Panc1 (cell line): ENCODE measurements at regions not wholly inside any gene's neighbourhood (a gene's known extent, or its start where the extent isn't known, plus 50 kb on each side); places are given as distances from the start of the nearest gene placed in this dataset.

Experiments
- ATAC-seq: fragments of 200-7000 bp; cut with Tn5 transposase; 2 replicates; pipeline ENCODE4 v1.9.1; 2020; ENCODE audit warnings: mild to moderate bottlenecking, moderate library complexity
- BruUV-seq: library from RNA; stranded (reverse); fragments of 400-500 nt; replicated peaks from 2 replicates; lab custom pipeline; 2021; lab: Mats Ljungman, UMichigan
- CTCF ChIA-PET: fragments of 300-600 bp; sonication (Branson Sonifier 250); formaldehyde crosslinking; loops from one replicate; lab custom pipeline; 2022; ENCODE audit warnings: antibody characterized with exemption; lab: Charles Lee
- POLR2A ChIA-PET: fragments of 300-600 bp; sonication (Branson Sonifier 250); formaldehyde crosslinking; loops from one replicate; lab custom pipeline; 2022; ENCODE audit warnings: antibody characterized with exemption; lab: Charles Lee
- DNase-seq: peaks from one replicate; pipeline ENCODE4 v3.0.0-alpha.2; 2010; ENCODE audit warnings: low read depth, low spot score
- H3K27ac ChIP-seq: 2 replicates; pipeline ENCODE4 v1.5.1; 2011; ENCODE audit warnings: mild to moderate bottlenecking, low read length, inconsistent platforms
- H3K27me3 ChIP-seq: fragments of 200-500 bp; sonication (Bioruptor generic); 2 replicates; pipeline ENCODE4 v1.6.0; 2014; ENCODE audit warnings: low read length, inconsistent platforms; ENCODE audit not compliant: control insufficient read depth, insufficient read depth
- H3K36me3 ChIP-seq: fragments of 200-500 bp; sonication (Bioruptor generic); 2 replicates; pipeline ENCODE4 v1.5.1; 2014; ENCODE audit warnings: inconsistent platforms, mild to moderate bottlenecking, low read length, moderate library complexity; ENCODE audit not compliant: control insufficient read depth, insufficient read depth
- H3K4me1 ChIP-seq: 2 replicates; pipeline ENCODE4 v1.5.1; 2011; ENCODE audit warnings: inconsistent platforms, mild to moderate bottlenecking, low read length, moderate library complexity; ENCODE audit not compliant: control insufficient read depth, insufficient read depth
- H3K4me3 ChIP-seq, 2 experiments: 2 replicates each; pipeline ENCODE4 v1.5.1; 2011 to 2012; ENCODE audit warnings: low read depth in 2 of 2, low read length in 2 of 2, mild to moderate bottlenecking in 2 of 2, inconsistent platforms in 1 of 2, moderate library complexity in 1 of 2
- H3K9me3 ChIP-seq: fragments of 200-500 bp; sonication (Bioruptor generic); 2 replicates; pipeline ENCODE4 v1.5.1; 2014; ENCODE audit warnings: low read depth, mild to moderate bottlenecking, inconsistent platforms, low read length, moderate library complexity; ENCODE audit not compliant: control insufficient read depth, insufficient read depth
- CTCF ChIP-seq: fragments of 450-650 bp; IDR thresholded peaks from 2 replicates; pipeline ENCODE4 v1.5.1; 2017; ENCODE audit warnings: mild to moderate bottlenecking
- POLR2AphosphoS5 ChIP-seq: IDR thresholded peaks from 2 replicates; pipeline ENCODE4 v1.6.1; 2012; ENCODE audit warnings: mild to moderate bottlenecking, low read depth, low read length, moderate library complexity
- SIN3A ChIP-seq: IDR thresholded peaks from 2 replicates; pipeline ENCODE4 v1.6.1; 2012; ENCODE audit warnings: low read depth, mild to moderate bottlenecking, low read length, moderate library complexity, borderline replicate concordance; ENCODE audit not compliant: insufficient read depth
- TCF7L2 ChIP-seq: IDR thresholded peaks from 2 replicates; pipeline ENCODE4 v1.6.1; 2011; ENCODE audit warnings: mild to moderate bottlenecking, low read depth, low read length, inconsistent platforms
- in situ Hi-C: cut with HindIII; loops from 2 replicates; pipeline ENCODE4 v1.10.0; 2016; ENCODE audit warnings: low sequenced_read_pairs, low pct_unique_long_range_greater_than_20kb
- intact Hi-C: fragments of 100-400 bp; cut with micrococcal nuclease; formaldehyde crosslinking; loops from one replicate; pipeline ENCODE4 v1.10.0; 2022; ENCODE audit not compliant: unreplicated experiment
- TF ChIP-seq, protein P1 (sequence below), 2 experiments: IDR thresholded peaks; 2 replicates each; pipeline ENCODE4 v1.6.1; 2011 to 2012; ENCODE audit warnings: low read depth in 2 of 2, control low read depth in 1 of 2, low read length in 1 of 2, mild to moderate bottlenecking in 1 of 2, moderate library complexity in 1 of 2; ENCODE audit not compliant: insufficient read depth in 1 of 2

DNA sequence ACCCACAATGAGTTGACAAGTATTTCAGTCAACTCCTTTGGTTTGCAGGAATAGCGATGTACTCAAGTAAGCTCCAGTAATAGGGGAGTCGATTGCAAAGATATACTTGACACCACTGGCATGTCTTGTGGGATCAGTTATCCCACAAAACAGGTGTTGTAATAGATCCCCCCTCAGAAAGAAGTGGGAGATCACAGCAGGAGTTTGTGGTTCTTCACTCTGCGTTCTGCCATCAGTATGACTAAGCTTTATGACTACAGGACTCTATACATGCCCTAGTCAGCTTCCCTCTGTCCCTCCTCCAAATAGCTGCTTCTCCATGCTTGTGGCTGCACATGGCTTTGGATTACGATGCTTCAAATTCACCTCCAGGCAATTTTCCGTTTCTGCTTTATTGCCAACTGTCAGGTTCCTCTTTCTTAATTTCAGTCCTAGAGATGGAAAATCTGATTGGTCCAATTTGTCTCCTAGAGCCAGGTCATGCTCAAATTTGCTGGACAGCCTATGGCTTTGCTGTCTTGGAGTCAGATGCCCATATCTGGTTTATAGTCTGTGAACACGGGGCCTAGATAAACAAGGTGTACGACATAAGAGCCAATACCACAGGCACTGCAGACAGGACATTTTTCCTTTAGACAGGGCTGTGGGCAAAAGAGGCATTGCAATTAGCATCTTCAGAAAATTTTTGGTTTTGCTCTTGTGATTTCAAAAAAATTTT is 221.7 kb downstream of the PAX3 start:
- intact Hi-C loops (no loop called here), in situ Hi-C loops (no loop called here)
- POLR2A ChIA-PET, result no interaction called here
- CTCF ChIA-PET, result no interaction called here
- Histone ChIP-seq H3K27me3 (no peaks in the 10 kb centered on the region), H3K36me3 (no peaks in the 10 kb centered on the region), H3K4me3 (no peak overlapping the region), H3K4me1 (no peaks in the 10 kb centered on the region), H3K9me3 (no peaks in the 10 kb centered on the region), H3K27ac (no peak overlapping the region)
- TF ChIP-seq, protein P1, sequence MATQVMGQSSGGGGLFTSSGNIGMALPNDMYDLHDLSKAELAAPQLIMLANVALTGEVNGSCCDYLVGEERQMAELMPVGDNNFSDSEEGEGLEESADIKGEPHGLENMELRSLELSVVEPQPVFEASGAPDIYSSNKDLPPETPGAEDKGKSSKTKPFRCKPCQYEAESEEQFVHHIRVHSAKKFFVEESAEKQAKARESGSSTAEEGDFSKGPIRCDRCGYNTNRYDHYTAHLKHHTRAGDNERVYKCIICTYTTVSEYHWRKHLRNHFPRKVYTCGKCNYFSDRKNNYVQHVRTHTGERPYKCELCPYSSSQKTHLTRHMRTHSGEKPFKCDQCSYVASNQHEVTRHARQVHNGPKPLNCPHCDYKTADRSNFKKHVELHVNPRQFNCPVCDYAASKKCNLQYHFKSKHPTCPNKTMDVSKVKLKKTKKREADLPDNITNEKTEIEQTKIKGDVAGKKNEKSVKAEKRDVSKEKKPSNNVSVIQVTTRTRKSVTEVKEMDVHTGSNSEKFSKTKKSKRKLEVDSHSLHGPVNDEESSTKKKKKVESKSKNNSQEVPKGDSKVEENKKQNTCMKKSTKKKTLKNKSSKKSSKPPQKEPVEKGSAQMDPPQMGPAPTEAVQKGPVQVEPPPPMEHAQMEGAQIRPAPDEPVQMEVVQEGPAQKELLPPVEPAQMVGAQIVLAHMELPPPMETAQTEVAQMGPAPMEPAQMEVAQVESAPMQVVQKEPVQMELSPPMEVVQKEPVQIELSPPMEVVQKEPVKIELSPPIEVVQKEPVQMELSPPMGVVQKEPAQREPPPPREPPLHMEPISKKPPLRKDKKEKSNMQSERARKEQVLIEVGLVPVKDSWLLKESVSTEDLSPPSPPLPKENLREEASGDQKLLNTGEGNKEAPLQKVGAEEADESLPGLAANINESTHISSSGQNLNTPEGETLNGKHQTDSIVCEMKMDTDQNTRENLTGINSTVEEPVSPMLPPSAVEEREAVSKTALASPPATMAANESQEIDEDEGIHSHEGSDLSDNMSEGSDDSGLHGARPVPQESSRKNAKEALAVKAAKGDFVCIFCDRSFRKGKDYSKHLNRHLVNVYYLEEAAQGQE (IDR thresholded peaks at IDR 0.05; ENCODE audit: insufficient read depth in 1 of 2, low read depth in 2 of 2, low read length in 1 of 2), result no peak
- no peak for TF ChIP-seq SIN3A
- TF ChIP-seq POLR2AphosphoS5, result no peak
- no peak for TF ChIP-seq TCF7L2
- no peak for TF ChIP-seq CTCF
- no peak for ATAC-seq
- no TSS peak for BruUV-seq
- no peak for DNase-seq

DNA sequence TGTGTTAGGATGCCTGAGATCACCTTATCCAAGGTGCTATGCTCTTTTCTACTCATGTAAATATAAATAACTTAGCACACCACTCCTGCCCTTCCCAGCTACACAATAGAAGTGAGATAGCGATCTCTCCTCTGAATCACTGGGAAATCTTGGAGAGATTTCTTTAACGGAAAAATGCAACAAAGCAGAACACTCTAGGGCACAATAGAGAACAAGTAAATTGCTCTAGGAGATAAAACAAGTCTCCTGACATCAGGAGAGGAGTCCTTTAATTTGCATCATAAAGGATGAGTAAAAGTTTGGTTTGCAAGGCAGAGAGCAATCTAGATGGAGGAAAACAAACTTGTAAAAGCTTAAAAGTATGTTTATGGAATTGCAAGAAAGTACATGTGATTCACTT is 224.1 kb downstream of the PAX3 start:
- no peaks in the 10 kb centered on the region for H3K9me3 ChIP-seq
- ATAC-seq (no peak), DNase-seq (no peak)
- no TSS peak for BruUV-seq
- no peaks in the 10 kb centered on the region for H3K27me3 ChIP-seq
- ChIA-PET CTCF (no interaction called here), POLR2A (no interaction called here)
- intact Hi-C loops, result no loop called here
- no peaks in the 10 kb centered on the region for H3K4me1 ChIP-seq
- H3K4me3 ChIP-seq, result no peak overlapping the region
- H3K27ac ChIP-seq, result no peak overlapping the region
- TF ChIP-seq SIN3A, result no peak
- TF ChIP-seq CTCF, result no peak
- TF ChIP-seq, protein P1 (IDR thresholded peaks at IDR 0.05; ENCODE audit: insufficient read depth in 1 of 2, low read depth in 2 of 2, low read length in 1 of 2), result no peak
- no peak for TF ChIP-seq TCF7L2
- no peak for TF ChIP-seq POLR2AphosphoS5
- no peaks in the 10 kb centered on the region for H3K36me3 ChIP-seq
- in situ Hi-C loops, result no loop called here
